ENCODE measurements at regions not wholly inside any gene's neighbourhood (a gene's known extent, or its start where the extent isn't known, plus 50 kb on each side); places are given as distances from the start of the nearest gene placed in this dataset.

GRCh38 chr3:76826861-76827260, 213.0 kb upstream of the ROBO2 start:
- TF ChIP-seq, protein P1, sequence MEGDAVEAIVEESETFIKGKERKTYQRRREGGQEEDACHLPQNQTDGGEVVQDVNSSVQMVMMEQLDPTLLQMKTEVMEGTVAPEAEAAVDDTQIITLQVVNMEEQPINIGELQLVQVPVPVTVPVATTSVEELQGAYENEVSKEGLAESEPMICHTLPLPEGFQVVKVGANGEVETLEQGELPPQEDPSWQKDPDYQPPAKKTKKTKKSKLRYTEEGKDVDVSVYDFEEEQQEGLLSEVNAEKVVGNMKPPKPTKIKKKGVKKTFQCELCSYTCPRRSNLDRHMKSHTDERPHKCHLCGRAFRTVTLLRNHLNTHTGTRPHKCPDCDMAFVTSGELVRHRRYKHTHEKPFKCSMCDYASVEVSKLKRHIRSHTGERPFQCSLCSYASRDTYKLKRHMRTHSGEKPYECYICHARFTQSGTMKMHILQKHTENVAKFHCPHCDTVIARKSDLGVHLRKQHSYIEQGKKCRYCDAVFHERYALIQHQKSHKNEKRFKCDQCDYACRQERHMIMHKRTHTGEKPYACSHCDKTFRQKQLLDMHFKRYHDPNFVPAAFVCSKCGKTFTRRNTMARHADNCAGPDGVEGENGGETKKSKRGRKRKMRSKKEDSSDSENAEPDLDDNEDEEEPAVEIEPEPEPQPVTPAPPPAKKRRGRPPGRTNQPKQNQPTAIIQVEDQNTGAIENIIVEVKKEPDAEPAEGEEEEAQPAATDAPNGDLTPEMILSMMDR (IDR thresholded peaks at IDR 0.05) = no peak
- no peak for TF ChIP-seq POLR2A (IDR thresholded peaks at IDR 0.05)
- TF ChIP-seq POLR2AphosphoS5 (IDR thresholded peaks at IDR 0.05) = no peak
- no peak for TF ChIP-seq EP300 (IDR thresholded peaks at IDR 0.05; ENCODE audit: low read depth)

Measured in transverse colon (tissue), 4 donors.